ENCODE measurements at regions not wholly inside any gene's neighbourhood (a gene's known extent, or its start where the extent isn't known, plus 50 kb on each side); places are given as distances from the start of the nearest gene placed in this dataset.
"Not testable (repeated sequence)": the region's sequence is repeated elsewhere in the genome, so short reads cannot be mapped to it uniquely, and the experiment has no call there.

- in situ Hi-C loops (cut with MboI; ENCODE audit: low sequenced_read_pairs in 4 of 4) = no loop called here
- no peaks in the 10 kb centered on the region for H3K27me3 ChIP-seq
- H3K4me1 ChIP-seq = no peaks in the 10 kb centered on the region
- intact Hi-C loops (cut with DNase I; ENCODE audit: low total_unique reads) = no loop called here
- DNase-seq = no peak
- no peaks in the 10 kb centered on the region for H3K36me3 ChIP-seq
- H3K27ac ChIP-seq = no peak overlapping the region
- H3K9me3 ChIP-seq = no peaks in the 10 kb centered on the region
- no peak overlapping the region for H3K4me3 ChIP-seq
- ATAC-seq = no peak
- TF ChIP-seq POLR2A (IDR thresholded peaks at IDR 0.05) = no peak
- no peak for TF ChIP-seq CTCF (IDR thresholded peaks at IDR 0.05 in 4 of 5, conservative IDR thresholded peaks at IDR 0.05 in 1 of 5)
These were observed 737.2 kb upstream of the GJE1 start for GRCh38 chr6:141395443-141396008.

GRCh38 chr6:141394565-141395051 lies 738.1 kb upstream of the GJE1 start:
- H3K27ac ChIP-seq = no peak overlapping the region
- H3K36me3 ChIP-seq = no peaks in the 10 kb centered on the region
- H3K4me1 ChIP-seq = no peaks in the 10 kb centered on the region
- in situ Hi-C loops (cut with MboI; ENCODE audit: low sequenced_read_pairs in 4 of 4) (no loop called here), intact Hi-C loops (cut with DNase I; ENCODE audit: low total_unique reads) (no loop called here)
- DNase-seq = no peak
- H3K4me3 ChIP-seq = no peak overlapping the region
- no peaks in the 10 kb centered on the region for H3K9me3 ChIP-seq
- TF ChIP-seq POLR2A (IDR thresholded peaks at IDR 0.05) = no peak
- TF ChIP-seq CTCF (IDR thresholded peaks at IDR 0.05 in 4 of 5, conservative IDR thresholded peaks at IDR 0.05 in 1 of 5) = no peak
- no peak for ATAC-seq
- no peaks in the 10 kb centered on the region for H3K27me3 ChIP-seq

DNA sequence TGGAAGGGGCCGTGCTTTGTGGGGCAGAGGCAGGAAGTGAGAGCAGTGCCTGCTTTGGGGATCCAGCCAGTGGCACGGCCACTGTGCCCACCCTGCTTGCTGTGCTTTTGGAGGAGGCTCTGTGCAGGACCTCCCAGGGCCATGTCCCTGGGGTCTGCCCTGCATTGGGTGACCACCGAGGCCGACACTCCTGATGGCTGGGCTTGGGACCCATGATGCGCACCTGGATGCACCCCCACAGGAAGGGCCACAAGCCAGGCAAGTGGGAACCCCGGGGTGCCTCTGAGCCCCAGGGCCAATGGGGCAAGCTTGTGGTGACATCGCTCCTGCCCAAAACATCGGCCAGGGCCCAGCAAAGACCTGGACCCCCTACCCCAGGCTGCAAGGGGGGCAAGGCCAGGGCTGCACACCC lies 738.6 kb upstream of the GJE1 start:
- no peak overlapping the region for H3K27ac ChIP-seq
- no peak overlapping the region for H3K4me3 ChIP-seq
- intact Hi-C loops (cut with DNase I; ENCODE audit: low total_unique reads) (no loop called here), in situ Hi-C loops (cut with MboI; ENCODE audit: low sequenced_read_pairs in 4 of 4) (no loop called here)
- ATAC-seq (no peak), DNase-seq (no peak)
- H3K4me1 ChIP-seq = no peaks in the 10 kb centered on the region
- H3K9me3 ChIP-seq = no peaks in the 10 kb centered on the region
- H3K36me3 ChIP-seq = no peaks in the 10 kb centered on the region
- TF ChIP-seq POLR2A (IDR thresholded peaks at IDR 0.05) (no peak), CTCF (IDR thresholded peaks at IDR 0.05 in 4 of 5, conservative IDR thresholded peaks at IDR 0.05 in 1 of 5) (no peak)
- H3K27me3 ChIP-seq = no peaks in the 10 kb centered on the region

- no peaks in the 10 kb centered on the region for H3K27me3 ChIP-seq
- DNase-seq = no peak
- TF ChIP-seq POLR2A (IDR thresholded peaks at IDR 0.05) (no peak), CTCF (IDR thresholded peaks at IDR 0.05 in 4 of 5, conservative IDR thresholded peaks at IDR 0.05 in 1 of 5) (no peak)
These were observed 739.2 kb upstream of the GJE1 start for GRCh38 chr6:141393405-141394124.

GRCh38 chr6:141391135-141391534 lies 741.6 kb upstream of the GJE1 start:
- intact Hi-C loops (cut with DNase I; ENCODE audit: low total_unique reads); DNase-seq; H3K4me3 ChIP-seq; H3K27ac ChIP-seq; ATAC-seq; H3K9me3 ChIP-seq; in situ Hi-C loops (cut with MboI; ENCODE audit: low sequenced_read_pairs in 4 of 4); H3K4me1 ChIP-seq; H3K27me3 ChIP-seq; H3K36me3 ChIP-seq: not testable (repeated sequence)

More at GRCh38 chr6:141393405-141394124, 739.2 kb upstream of the GJE1 start:
- H3K27ac ChIP-seq = no peak overlapping the region
- H3K4me1 ChIP-seq = no peaks in the 10 kb centered on the region
- no peak overlapping the region for H3K4me3 ChIP-seq
- no peaks in the 10 kb centered on the region for H3K36me3 ChIP-seq
- H3K9me3 ChIP-seq = no peaks in the 10 kb centered on the region
- ATAC-seq = no peak
- intact Hi-C loops (cut with DNase I; ENCODE audit: low total_unique reads) (no loop called here), in situ Hi-C loops (cut with MboI; ENCODE audit: low sequenced_read_pairs in 4 of 4) (no loop called here)
